Stimulated activated CD8-positive, alpha-beta memory T cell treated with anti-CD3 and anti-CD28 coated beads, Interleukin-4, amount 100 ng/mL, for 24 hours (primary cell): ENCODE measurements at regions not wholly inside any gene's neighbourhood (a gene's known extent, or its start where the extent isn't known, plus 50 kb on each side); places are given as distances from the start of the nearest gene placed in this dataset.
"Not testable (repeated sequence)": the region's sequence is repeated elsewhere in the genome, so short reads cannot be mapped to it uniquely, and the experiment has no call there.

Experiments
- DNase-seq: peaks from one replicate; pipeline ENCODE4 v3.0.0-alpha.2; 2020; ENCODE audit warnings: low read depth

- no peak for DNase-seq
These were observed 640.2 kb upstream of the CAMK1G start for GRCh38 chr1:208943291-208943690.

GRCh38 chr1:208944981-208945451, 638.5 kb upstream of the CAMK1G start:
- DNase-seq, result no peak

- no peak for DNase-seq
These were observed 633.3 kb upstream of the CAMK1G start for GRCh38 chr1:208950206-208950605.

- DNase-seq, result no peak
These were observed 632.4 kb upstream of the CAMK1G start for GRCh38 chr1:208951026-208951525.

GRCh38 chr1:208951908-208952307, 631.6 kb upstream of the CAMK1G start:
- DNase-seq, result no peak

- no peak for DNase-seq
These were observed 620.6 kb upstream of the CAMK1G start for GRCh38 chr1:208962867-208963266.

GRCh38 chr1:208965351-208965750, 618.2 kb upstream of the CAMK1G start:
- DNase-seq, result no peak

GRCh38 chr1:208967334-208967733, 616.2 kb upstream of the CAMK1G start:
- DNase-seq, result no peak

- no peak for DNase-seq
These were observed 608.8 kb upstream of the CAMK1G start for GRCh38 chr1:208974717-208975116.

- DNase-seq, result no peak
These were observed 608.1 kb upstream of the CAMK1G start for GRCh38 chr1:208975456-208975855.

- no peak for DNase-seq
These were observed 606.5 kb upstream of the CAMK1G start for GRCh38 chr1:208977012-208977411.

- DNase-seq, result no peak
These were observed 605.8 kb upstream of the CAMK1G start for GRCh38 chr1:208977638-208978256.

GRCh38 chr1:208979776-208980175, 603.7 kb upstream of the CAMK1G start:
- no peak for DNase-seq

- DNase-seq, result no peak
These were observed 602.9 kb upstream of the CAMK1G start for GRCh38 chr1:208980605-208981004.

- DNase-seq, result no peak
These were observed 598.3 kb upstream of the CAMK1G start for GRCh38 chr1:208985231-208985630.

- no peak for DNase-seq
These were observed 594.7 kb upstream of the CAMK1G start for GRCh38 chr1:208988811-208989222.

- no peak for DNase-seq
These were observed 593.1 kb upstream of the CAMK1G start for GRCh38 chr1:208990456-208990855.

- not testable (repeated sequence) for DNase-seq
These were observed 586.5 kb upstream of the CAMK1G start for GRCh38 chr1:208997053-208997452.

GRCh38 chr1:208997726-208998312, 585.7 kb upstream of the CAMK1G start:
- no peak for DNase-seq

GRCh38 chr1:209008586-209008985, 574.9 kb upstream of the CAMK1G start:
- no peak for DNase-seq

- DNase-seq, result no peak
These were observed 572.9 kb upstream of the CAMK1G start for GRCh38 chr1:209010475-209011230.

- no peak for DNase-seq
These were observed 570.9 kb upstream of the CAMK1G start for GRCh38 chr1:209012443-209013196.
